GM21360 (cell line): ENCODE measurements at regions not wholly inside any gene's neighbourhood (a gene's known extent, or its start where the extent isn't known, plus 50 kb on each side); places are given as distances from the start of the nearest gene placed in this dataset.

Source experiments
- ATAC-seq: cut with Tn5 transposase; IDR thresholded peaks from one replicate; pipeline ENCODE4 v1.9.1; 2021; ENCODE audit warnings: mild to moderate bottlenecking, moderate library complexity; ENCODE audit not compliant: unreplicated experiment

DNA sequence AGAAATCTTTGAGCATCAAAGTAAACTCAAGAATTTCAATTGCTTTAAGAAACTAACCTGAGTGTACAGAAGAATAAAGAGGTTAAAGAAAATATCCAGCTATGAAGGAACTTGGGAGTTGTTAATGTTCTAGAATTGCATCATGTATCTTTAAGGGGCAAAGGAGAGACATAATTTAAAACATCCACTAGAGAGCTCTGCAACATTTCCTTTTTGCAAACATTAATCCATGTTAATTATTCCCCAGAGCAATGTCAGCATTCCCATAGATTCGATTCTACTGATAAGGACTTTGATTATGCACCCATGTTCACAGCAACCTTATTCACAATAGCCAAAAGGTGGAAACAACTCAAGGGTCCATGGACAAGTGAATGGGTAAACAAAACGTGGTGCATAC is 80.2 kb upstream of the SORBS2 start:
- ATAC-seq: no peak

DNA sequence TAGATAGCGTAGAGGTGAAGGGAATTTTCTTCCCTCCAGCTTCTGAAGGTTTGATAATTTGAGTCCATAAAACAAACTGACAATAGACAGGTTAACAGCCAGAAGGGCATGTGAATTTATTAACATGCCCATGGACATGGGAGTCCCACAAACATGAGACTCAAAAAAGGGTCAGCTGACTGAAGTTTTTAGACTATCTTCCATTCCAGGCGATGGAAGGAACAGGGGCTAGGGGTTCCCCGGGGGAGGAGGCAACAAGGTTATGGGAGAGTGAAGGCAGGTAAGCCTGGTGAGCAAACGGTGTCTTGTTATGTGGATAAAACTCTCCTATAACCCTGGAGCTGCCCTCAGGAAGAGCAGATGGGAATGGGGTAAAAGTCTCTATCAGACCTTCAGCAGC is 81.5 kb upstream of the SORBS2 start:
- ATAC-seq: no peak

DNA sequence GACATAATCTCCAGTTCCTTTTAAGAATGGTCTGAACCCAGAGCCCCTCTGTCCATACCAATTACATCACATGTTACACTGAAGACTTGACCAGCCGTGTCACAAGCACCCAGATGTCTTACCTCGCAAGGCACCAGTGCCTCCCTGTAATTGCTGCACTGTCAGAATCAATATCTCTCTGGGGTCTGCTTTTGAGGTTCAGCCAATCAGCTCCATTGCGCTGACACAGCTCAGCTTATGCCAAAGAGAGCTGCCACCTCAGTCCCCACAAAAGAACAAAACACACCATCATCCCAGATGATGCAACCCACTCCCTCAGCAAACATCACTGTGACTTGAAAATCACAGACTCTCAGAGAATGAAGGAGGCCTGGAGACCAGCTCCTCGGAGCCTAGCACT is 82.5 kb upstream of the SORBS2 start:
- no peak for ATAC-seq

DNA sequence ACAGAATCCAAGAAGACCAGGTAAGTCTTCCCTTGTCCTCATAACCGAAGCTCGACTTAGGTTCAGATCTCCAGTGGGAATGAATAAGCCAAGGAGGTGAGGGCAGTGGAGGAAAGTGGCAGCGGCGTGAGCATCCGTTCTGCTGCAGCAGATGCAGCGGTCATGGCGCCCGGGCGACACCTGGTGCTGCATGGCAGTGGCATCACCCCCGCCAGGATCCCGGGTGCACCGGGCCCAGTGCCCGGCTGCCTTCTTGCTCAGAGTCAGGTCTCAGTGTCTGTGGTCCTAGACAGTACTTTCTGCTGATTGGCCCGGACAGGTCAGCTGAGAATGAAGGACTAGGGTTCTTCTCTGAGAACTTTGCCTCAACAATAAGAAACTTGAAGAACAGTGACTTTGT is 83.4 kb upstream of the SORBS2 start:
- ATAC-seq: no peak

DNA sequence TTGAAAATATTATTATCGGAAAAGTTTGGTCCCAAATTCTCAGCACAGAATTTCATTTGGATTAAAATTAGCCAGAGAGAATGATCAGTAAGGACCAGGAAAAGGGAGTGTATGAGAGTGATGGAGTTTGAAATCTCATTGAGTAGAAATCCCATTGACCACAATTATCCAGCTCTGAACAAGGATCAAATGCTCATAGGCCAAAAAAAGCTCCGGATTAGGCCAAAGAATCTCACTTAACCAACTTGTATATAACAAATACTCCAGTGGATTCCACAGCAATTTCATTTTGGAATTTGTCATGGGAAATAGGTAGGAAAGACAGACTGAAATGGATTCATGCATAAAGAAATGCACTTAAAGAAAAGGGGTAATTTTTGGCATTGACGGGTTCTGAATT is 83.9 kb upstream of the SORBS2 start:
- ATAC-seq: no peak

DNA sequence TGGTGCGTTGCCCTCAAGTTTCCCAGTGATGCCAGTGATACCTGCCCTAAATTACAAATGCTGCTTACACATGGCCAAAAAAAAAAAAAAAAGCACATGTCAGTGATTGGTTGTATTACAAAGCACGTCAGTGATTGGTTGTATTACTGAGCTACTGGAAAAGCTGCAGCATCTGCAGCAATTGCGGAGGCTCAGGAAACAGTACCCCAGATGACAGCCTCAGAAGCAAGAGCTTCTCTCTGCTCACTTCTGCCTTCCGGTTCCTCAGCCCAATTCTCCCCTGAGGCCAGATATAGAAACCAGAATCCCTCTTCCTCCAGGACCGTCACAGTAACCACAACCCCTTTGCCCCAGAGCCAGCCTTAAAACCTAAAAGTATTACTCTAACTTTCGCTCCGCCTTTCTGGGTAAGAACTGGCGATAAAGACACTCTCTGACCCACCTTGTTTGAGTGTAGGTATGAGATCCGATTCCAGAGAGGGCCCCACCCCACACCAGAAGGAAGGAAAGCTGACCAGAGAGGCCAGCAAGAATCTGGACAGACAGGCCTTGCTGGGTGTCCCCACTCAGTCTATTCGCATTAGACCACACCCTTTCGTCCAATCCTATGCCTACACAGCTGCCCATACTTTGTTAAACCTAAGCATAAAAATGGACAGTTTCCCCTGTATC is 85.0 kb upstream of the SORBS2 start:
- ATAC-seq: no peak

DNA sequence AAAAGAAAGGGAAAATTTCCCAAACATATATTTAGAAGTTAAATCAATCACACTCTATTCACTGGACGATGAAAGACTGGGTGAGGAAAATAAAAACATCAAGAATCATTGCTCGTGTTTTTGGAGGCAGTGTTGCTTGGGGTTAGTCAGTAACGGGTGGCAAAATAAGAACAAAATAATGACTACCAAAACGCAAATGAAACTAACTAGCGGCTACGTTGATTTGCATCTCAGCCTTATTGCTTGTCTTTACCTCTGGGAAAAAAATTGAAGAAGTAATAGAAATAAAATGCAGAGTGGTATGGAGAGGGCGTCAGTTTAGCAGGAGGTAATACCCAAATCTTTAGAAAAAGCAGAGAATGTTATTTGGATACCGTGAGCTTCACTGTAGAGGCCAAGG is 86.4 kb upstream of the SORBS2 start:
- no peak for ATAC-seq

DNA sequence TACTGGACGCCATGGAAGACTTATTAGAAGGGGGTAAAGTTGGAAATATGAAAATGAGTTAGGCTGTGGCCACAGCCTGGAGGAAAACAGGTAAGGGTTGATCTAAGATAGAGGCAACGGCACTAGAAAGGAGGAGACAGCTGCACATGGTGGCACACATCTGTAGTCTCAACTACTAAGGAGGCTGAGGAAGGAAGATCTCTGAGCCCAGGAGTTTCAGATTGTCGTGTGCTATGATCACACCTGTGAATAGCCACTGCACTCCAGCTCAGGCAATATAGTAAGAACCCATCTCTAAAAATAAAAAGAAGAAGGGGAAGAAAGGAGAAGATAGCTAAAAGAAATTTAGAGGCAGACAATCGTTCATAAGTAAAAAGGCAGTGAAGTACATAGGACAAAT is 87.8 kb upstream of the SORBS2 start:
- ATAC-seq: no peak

DNA sequence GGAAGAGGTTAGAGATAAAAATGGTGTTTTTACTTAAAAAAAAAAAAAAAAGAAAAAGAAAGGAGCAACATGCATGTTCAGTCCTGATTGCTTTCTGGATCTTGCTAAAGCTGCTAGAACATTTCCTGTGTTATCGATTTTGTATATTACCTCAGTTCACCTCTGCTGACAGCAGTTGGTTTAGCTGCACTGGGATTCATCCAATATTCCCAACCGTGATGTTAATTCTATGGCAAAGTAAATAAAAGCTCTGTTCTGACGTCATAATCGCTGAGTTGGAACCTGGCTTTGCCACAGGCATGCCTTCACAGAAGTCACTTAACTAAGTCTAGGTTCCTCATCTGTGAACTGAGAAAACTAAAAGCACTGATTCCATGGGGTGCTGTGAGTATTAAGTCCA is 90.7 kb upstream of the SORBS2 start:
- ATAC-seq: no peak

DNA sequence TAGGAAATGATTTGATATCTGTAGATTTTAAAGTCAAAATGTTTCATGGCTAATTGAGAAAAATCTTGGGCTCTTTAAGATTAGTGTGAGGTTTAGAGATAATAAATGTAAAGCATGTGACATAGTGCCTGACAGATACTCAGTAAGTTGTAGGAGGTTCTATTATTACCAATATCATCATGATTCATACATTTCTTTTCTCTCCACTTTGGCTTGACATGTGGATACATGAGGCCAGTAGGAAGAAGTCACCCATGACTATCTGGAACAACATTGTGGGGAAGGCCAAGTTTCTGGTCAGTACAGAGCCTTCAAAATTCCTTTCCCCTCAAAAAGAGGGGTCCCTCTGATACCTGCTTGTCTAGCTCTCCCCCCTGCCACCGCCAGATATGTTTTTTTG is 91.2 kb upstream of the SORBS2 start:
- ATAC-seq: no peak

DNA sequence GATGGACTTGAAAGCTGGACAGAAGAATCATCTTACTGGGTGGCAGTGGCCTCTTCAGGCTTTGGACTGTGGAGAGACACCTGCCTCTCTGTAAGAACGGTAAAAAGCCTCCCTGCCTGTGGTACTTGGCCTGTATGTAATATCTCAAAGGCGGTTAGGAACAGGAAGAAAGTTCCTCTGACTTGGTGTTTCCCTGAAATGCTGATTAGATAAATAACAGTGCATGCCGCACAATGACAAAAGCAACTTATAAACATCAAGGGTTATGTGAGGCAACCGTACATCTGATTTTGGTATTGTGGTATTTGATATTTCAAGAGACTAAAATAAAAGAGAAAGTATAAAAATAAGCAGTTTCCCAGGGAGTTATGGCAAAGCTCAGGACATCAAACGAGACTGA is 92.4 kb upstream of the SORBS2 start:
- no peak for ATAC-seq

DNA sequence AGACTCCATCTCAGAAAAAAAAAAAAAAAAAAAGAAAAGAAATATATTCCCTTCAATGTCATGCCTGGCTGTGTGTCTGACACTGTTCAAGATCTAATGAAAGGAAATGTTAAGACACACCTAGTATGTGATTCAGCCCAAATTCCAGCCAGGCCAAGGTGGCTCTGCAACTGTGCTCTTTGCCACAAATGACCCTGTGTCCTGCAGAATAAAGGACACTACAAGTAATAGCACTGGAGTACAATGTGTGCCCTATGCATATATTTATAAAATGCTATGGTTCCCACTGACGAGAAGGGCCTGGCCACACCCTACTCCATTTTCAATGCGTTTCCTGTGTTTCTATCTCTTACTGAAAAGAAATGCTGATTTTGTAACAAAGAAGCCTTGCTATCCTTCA is 98.0 kb upstream of the SORBS2 start:
- no peak for ATAC-seq

DNA sequence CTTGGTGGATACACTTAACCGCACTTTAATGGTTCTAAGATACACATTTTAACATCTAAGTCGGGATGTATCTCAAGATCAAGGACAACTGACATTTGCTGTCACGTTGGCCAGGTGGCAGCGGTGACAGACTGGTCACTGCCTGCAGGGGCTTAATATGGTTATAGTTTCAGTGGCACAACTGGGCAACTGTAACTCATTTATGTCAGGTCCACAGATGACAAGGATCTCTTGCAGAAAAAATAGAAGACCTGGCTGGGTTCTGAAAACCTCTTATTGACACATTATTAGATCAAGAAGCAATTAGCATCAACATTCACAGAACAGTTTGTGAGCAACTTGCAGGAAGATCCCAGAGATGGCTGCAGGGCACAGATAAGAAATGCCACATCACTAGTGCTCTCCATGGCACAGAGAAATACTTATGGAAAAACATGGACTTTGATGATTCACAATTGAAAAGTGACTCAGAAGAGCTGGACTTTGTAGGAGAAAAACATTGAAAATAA is 99.6 kb upstream of the SORBS2 start:
- ATAC-seq: no peak

DNA sequence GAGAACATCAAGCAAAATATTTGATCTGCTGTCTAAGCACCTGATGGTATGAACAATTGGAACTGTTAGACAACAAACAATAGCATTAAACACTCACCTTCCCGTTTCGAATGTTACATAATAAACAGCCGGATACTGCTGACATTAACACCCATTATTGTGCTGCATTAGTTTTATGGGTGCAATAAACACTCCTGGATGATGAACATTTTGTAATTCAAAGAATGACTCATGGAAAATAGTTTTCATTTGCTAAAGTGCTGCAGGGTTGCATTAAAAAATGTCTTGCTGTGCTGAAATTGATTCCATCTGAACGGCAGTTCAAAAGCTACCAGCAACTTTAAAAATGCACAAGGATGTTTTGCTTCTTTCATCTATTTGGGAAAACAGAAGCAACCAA is 100.8 kb upstream of the SORBS2 start:
- no peak for ATAC-seq

DNA sequence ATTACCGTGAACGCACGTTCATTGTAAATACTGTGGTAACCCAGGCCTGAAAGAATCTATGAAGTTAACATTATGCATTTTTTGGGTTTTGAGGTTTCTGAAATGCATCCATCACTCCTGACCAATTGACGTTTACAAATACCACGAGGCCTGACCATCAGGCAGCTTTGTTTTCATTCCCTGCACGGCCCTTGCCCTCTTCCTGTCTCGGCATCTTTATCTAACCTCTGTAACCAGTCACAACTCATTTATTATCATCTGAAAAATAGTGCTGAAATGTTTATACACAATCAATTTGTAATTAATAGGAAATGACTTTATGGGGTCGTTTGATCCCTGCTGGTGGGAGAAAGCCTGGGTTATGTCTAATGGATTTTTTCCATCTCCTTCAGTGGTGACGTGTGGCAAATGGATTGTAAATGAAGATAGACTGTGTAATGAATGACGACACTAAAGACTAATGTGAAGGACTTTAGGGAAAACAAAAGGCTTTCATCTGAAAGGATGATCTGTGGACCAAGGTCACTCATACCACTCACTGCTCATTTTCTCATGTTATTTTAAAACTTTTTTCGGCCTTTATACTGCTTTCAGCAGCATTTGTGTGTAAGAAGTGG is 102.7 kb upstream of the SORBS2 start:
- no peak for ATAC-seq

DNA sequence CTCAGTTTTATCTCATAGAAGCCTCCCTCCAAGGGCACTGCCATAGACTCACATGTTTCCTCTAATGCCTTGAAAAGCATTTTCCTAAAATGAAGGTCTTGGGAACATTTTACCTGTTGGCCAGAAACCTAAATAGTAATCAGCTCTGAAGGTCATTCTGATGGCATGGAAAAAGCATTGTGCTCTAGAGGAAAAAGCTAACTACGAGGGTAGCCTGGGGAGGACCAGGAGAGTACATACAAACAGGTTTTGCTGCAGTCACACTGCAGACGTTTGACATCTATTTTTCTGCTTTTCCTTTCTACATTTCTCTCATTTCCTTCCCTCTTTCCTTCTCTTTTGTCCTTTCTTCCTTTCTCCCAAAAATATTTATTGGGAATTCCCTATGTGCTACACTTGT is 103.3 kb upstream of the SORBS2 start:
- ATAC-seq: no peak

DNA sequence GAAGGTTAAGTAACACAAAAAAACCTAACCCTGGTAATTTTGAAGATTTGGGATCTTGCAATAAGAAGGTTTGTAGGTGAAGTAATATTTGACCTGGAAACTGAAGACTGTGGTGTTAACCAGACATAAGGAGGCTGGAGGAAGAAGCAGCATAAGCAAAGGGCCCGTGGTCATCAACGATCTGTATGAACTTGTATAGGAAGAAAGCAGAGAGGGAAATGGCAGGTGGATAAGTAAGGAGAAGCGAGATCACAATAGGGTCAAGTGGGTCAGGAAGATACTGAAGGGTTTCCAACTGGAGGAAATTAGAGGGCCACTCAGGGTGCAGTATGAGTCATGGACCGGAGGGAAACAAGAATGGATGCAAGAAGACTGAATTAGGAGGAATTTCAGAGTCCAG is 103.8 kb upstream of the SORBS2 start:
- ATAC-seq: no peak

DNA sequence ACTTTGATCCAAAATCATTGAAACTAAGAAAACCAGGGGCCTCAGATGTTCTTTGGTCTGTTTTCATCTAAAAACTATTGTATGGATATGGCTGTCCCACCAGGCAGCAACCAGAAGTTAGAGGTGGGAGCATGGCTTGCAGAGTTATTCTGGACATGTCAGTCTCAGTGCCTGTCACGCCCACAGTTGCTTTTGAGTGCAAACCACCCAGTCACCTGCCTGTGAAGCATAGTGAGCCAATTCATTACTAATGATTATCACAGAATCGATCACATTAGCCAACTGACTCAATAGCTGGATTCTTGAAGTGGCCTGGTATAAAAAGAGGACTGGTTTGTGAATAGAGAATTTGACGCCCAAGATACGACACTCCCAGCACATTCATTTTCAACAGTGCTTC is 104.2 kb upstream of the SORBS2 start:
- ATAC-seq: no peak

DNA sequence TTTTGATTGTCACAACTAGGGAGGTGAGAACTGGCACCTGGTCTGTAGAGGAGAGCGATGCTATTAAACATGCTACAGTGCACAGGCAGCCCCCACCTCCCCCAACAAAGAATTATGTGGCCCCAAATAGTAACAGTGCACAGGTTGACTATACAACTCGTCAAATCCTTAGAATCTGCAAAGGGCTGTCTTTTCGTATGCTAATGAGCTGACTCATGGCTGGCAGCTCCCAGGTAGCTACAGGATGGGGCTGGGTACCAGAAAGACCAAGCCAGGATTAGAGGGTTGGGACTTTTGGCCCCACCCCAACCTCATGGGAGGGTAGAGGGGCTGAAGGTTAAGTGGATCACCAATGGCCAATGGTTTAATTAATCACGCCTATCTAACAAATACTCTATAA is 104.7 kb upstream of the SORBS2 start:
- ATAC-seq: no peak

DNA sequence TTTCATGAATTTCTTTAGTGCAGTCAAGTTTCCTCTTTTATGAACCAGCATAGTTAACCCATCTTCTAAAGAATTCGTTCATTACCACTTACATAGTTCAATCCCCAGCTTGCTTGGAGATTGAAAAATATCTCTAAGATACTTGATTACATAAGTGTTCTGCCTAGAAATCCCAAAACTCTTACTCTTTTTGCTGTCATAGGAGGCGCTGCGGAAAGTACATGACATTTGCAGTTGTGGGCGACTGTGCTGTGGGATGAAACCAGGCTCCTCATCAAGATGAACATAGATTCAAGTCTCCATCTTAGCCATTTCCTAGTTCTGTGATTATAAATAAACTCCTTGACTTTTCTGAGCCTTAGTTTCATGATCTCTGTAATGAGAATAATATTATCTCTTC is 107.1 kb upstream of the SORBS2 start:
- ATAC-seq: no peak

DNA sequence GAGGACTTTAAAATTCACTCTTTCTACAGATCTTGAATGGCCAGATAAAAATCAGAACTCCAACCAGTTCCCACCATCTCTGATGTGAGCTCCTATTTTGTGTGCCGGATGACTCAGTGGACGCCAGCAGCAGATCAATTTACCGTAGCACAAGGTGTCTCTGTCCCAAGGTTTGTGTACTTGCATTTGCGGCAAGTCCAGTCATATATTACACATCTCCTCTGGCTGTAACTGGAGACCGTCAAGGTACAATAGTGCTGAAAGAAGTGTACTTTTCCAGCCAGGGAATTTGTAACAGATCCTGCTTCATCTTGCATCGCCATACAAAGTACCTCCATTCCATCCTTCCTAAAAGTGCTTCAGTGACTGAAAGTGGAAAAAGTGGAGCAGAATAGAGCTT is 108.2 kb upstream of the SORBS2 start:
- no peak for ATAC-seq

DNA sequence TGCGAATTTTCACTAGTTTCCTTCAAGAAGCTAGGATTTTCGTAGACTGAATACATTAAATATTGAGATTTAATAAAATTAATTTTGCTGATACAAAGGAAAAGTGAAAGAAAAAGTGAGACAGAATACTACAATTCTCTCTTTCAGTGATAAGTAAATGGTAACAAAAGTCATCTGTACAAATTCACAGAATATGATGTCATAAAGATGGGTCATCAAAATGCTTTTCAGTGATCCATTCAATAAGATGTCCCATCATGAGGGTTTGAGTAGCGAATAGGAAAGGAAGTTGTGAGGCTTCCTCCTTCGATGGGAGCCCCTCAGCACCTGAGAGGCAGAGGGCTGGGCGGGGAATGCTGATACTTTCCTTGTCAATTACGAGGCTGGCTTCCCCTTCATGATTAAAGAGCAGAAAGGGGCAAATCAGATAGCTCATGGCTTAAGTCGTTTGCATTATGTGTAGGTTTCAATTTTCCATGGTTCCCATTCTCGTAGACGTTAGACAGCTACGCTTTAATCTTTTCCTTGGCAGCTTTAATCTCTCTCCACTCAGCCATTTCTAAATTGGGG is 108.8 kb upstream of the SORBS2 start:
- no peak for ATAC-seq
